Endothelial cell of umbilical vein (primary cell): ENCODE measurements at regions not wholly inside any gene's neighbourhood (a gene's known extent, or its start where the extent isn't known, plus 50 kb on each side); places are given as distances from the start of the nearest gene placed in this dataset.

ENCODE experiments used
- BruUV-seq: library from RNA; stranded (reverse); fragments of 400-500 nt; replicated peaks from 2 replicates; lab custom pipeline; 2021; lab: Mats Ljungman, UMichigan
- CTCF ChIA-PET: fragments of 300-600, 350-600 bp; sonication (Branson Sonifier 250); formaldehyde crosslinking; loops from one replicate; lab custom pipeline; 2021; ENCODE audit warnings: antibody characterized with exemption, inconsistent platforms; lab: Charles Lee
- POLR2A ChIA-PET: fragments of 300-600, 350-600 bp; sonication (Branson Sonifier 250); formaldehyde crosslinking; loops from one replicate; lab custom pipeline; 2021; ENCODE audit warnings: antibody characterized with exemption, inconsistent platforms; lab: Charles Lee
- DNase-seq: peaks from one replicate; pipeline ENCODE4 v3.0.0-alpha.2; 2011; ENCODE audit warnings: low read depth, low spot score
- FAIRE-seq: peaks from 2 replicates; lab custom pipeline; 2011; peaks lifted over from hg19 to GRCh38; lab: Jason Lieb, UNC
- H2AFZ ChIP-seq: 2 replicates; pipeline ENCODE4 v1.6.0; 2012; ENCODE audit warnings: low read depth, low read length, control low read depth, inconsistent platforms
- H3K27ac ChIP-seq: 2 replicates; pipeline ENCODE4 v1.5.1; 2011; ENCODE audit warnings: low read depth, mild to moderate bottlenecking, control low read depth, low read length, moderate library complexity; ENCODE audit not compliant: insufficient read depth
- H3K27me3 ChIP-seq, 2 experiments: 2 replicates each; pipeline versions ENCODE4 v1.6.0 to v1.6.1; 2011; ENCODE audit warnings: low read length in 2 of 2, mixed read lengths in 1 of 2; ENCODE audit not compliant: control insufficient read depth in 2 of 2, insufficient read depth in 2 of 2
- H3K36me3 ChIP-seq, 2 experiments: 2 replicates in 1 of 2; 3 replicates in 1 of 2; pipeline ENCODE4 v1.5.1; 2011; ENCODE audit warnings: low read length in 2 of 2, mild to moderate bottlenecking in 1 of 2, moderate library complexity in 1 of 2; ENCODE audit not compliant: control insufficient read depth in 2 of 2, insufficient read depth in 2 of 2; ENCODE audit errors: extremely low read depth in 1 of 2
- H3K4me1 ChIP-seq: 3 replicates; pipeline ENCODE4 v1.5.1; 2011; ENCODE audit warnings: mild to moderate bottlenecking, low read length; ENCODE audit not compliant: control insufficient read depth, insufficient read depth; ENCODE audit errors: extremely low read depth
- H3K4me2 ChIP-seq: 2 replicates; pipeline ENCODE4 v1.6.1; 2011; ENCODE audit warnings: low read length, control low read depth, mixed read lengths; ENCODE audit not compliant: insufficient read depth
- H3K4me3 ChIP-seq, 3 experiments: fragments of 200-600 bp in 1 of 3; sonication (generic), shearing (Covaris generic) in 1 of 3; replicated peaks in 1 of 3; 2 replicates each; pipeline ENCODE4 v1.5.1; 2011 to 2016; ENCODE audit warnings: control low read depth in 3 of 3, low read length in 3 of 3, mild to moderate bottlenecking in 2 of 3, inconsistent platforms in 1 of 3, low read depth in 1 of 3, moderate library complexity in 1 of 3; ENCODE audit not compliant: insufficient read depth in 1 of 3
- H3K79me2 ChIP-seq: 2 replicates; pipeline ENCODE4 v1.6.0; 2012; ENCODE audit warnings: low read length, inconsistent platforms; ENCODE audit not compliant: control insufficient read depth, insufficient read depth
- H3K9ac ChIP-seq: replicated peaks from 2 replicates; pipeline ENCODE3; 2011; ENCODE audit warnings: low read length, control low read depth; ENCODE audit not compliant: insufficient read depth; ENCODE audit errors: extremely low read depth
- H3K9me1 ChIP-seq: replicated peaks from 3 replicates; pipeline ENCODE4 v1.6.0; 2011; ENCODE audit warnings: mild to moderate bottlenecking, low read length; ENCODE audit not compliant: control insufficient read depth, insufficient read depth; ENCODE audit errors: extremely low read depth
- H3K9me3 ChIP-seq: replicated peaks from 2 replicates; pipeline ENCODE4 v1.5.1; 2012; ENCODE audit warnings: low read length, inconsistent platforms; ENCODE audit not compliant: control insufficient read depth, insufficient read depth
- H4K20me1 ChIP-seq: replicated peaks from 2 replicates; pipeline ENCODE3; 2011; ENCODE audit warnings: mild to moderate bottlenecking, low read length; ENCODE audit not compliant: control insufficient read depth, insufficient read depth; ENCODE audit errors: extremely low read depth
- FOS ChIP-seq: IDR thresholded peaks from 2 replicates; pipeline ENCODE4 v1.6.1; 2011; ENCODE audit warnings: mild to moderate bottlenecking, low read length, moderate library complexity, borderline replicate concordance; ENCODE audit not compliant: insufficient read depth
- GATA2 ChIP-seq: IDR thresholded peaks from 2 replicates; pipeline ENCODE4 v1.7.0; 2011; ENCODE audit warnings: low read depth, mild to moderate bottlenecking, moderate library complexity, mixed read lengths, low read length; ENCODE audit not compliant: insufficient read length, insufficient read depth
- JUN ChIP-seq: IDR thresholded peaks from 2 replicates; pipeline ENCODE4 v1.6.1; 2011; ENCODE audit warnings: borderline replicate concordance, low read depth; ENCODE audit not compliant: insufficient read length, insufficient read depth
- POLR2A ChIP-seq: IDR thresholded peaks from 2 replicates; pipeline ENCODE4 v1.6.1; 2012; ENCODE audit warnings: low read depth, mild to moderate bottlenecking, control low read depth, low read length
- POLR2AphosphoS5 ChIP-seq: IDR thresholded peaks from 2 replicates; pipeline ENCODE4 v1.6.1; 2012; ENCODE audit warnings: low read depth, mild to moderate bottlenecking, control low read depth, low read length, moderate library complexity; ENCODE audit not compliant: insufficient read depth
- dilution Hi-C: fragments of 300-500 bp; cut with MboI; formaldehyde crosslinking; loops from one replicate; pipeline ENCODE4 v1.15.0; 2019; ENCODE audit warnings: low sequenced_read_pairs; ENCODE audit not compliant: extremely low pct_ligation_motif_present
- intact Hi-C: fragments of 100-400 bp; cut with micrococcal nuclease; formaldehyde crosslinking; loops from one replicate; pipeline ENCODE4 v1.10.0; 2022
- TF ChIP-seq, protein P1 (sequence below): IDR thresholded peaks from 2 replicates; pipeline ENCODE4 v1.6.1; 2011; ENCODE audit not compliant: insufficient read depth, insufficient read length
- TF ChIP-seq, protein P2 (sequence below), 2 donors: IDR thresholded peaks; 1 replicate in 1 of 2; 2 replicates in 1 of 2; pipeline ENCODE4 v1.5.1; 2011; ENCODE audit warnings: low read length in 2 of 2, mild to moderate bottlenecking in 2 of 2, moderate library complexity in 2 of 2, control low read depth in 1 of 2, inconsistent platforms in 1 of 2, low read depth in 1 of 2; ENCODE audit not compliant: insufficient read depth in 1 of 2; ENCODE audit errors: extremely low read depth in 1 of 2

DNA sequence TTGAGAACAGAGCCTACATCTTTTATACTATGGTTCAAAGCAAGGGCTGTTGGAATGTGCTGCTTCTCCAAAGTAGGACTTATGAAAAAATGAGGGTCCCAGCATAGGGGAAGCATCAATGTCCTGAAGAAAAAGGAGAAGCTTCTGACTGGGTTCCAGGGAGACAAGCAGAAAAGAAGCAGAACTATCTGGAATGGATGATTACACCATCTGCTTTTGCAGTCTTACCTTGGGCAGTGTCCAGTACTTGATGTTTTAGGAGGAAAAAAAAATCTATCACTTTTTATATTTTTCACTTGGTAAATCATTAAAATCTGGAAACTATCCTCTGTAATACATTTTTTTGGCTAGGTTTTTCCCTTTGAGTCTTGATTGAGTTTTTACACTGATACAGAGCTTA lies 57.9 kb upstream of the DPH6 start:
- no peak for FAIRE-seq

DNA sequence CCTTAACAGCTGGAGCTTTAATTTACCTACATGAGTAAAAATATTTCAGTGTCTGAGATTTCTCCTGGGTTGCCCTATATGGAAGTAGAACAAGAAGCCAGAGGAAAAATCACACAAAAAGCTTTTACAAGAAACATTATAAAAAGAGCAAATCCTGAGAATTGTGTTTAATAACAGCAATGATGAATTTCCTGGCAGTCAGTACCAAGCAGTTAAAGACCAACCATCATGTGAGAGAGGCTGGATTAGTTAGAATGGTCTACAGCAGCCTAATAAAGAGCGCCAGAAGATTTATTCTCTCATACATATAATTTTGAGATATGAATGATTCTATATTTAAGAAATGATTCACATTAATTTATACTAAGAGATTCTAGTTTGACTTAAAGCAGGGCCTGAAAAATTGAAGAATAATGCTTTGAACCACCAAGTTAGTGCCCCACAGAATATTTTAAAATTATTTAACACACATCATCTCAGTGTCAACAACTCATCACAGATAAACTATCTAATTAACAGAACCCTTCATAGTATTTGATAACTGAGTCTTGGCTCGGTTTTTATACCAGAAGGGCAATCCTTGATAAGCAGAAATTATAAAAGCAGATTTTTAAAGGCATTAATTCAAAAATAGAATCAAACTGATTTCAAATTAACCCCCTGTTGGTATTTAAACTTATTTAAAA lies 59.9 kb upstream of the DPH6 start:
- no peak overlapping the region for H3K27ac ChIP-seq
- FAIRE-seq (no peak), DNase-seq (no peak)
- TF ChIP-seq, protein P1, sequence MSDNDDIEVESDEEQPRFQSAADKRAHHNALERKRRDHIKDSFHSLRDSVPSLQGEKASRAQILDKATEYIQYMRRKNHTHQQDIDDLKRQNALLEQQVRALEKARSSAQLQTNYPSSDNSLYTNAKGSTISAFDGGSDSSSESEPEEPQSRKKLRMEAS = no peak
- TF ChIP-seq FOS (no peak), GATA2 (no peak), JUN (no peak), POLR2AphosphoS5 (no peak), POLR2A (no peak)
- TF ChIP-seq, protein P2, sequence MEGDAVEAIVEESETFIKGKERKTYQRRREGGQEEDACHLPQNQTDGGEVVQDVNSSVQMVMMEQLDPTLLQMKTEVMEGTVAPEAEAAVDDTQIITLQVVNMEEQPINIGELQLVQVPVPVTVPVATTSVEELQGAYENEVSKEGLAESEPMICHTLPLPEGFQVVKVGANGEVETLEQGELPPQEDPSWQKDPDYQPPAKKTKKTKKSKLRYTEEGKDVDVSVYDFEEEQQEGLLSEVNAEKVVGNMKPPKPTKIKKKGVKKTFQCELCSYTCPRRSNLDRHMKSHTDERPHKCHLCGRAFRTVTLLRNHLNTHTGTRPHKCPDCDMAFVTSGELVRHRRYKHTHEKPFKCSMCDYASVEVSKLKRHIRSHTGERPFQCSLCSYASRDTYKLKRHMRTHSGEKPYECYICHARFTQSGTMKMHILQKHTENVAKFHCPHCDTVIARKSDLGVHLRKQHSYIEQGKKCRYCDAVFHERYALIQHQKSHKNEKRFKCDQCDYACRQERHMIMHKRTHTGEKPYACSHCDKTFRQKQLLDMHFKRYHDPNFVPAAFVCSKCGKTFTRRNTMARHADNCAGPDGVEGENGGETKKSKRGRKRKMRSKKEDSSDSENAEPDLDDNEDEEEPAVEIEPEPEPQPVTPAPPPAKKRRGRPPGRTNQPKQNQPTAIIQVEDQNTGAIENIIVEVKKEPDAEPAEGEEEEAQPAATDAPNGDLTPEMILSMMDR (IDR thresholded peaks at IDR 0.05; ENCODE audit: extremely low read depth in 1 of 2, insufficient read depth in 1 of 2, low read depth in 1 of 2, low read length in 2 of 2) = no peak
- H3K9me3 ChIP-seq = no peaks in the 10 kb centered on the region
- no peaks in the 10 kb centered on the region for H3K36me3 ChIP-seq
- dilution Hi-C loops = no loop called here
- BruUV-seq = no TSS peak
- ChIA-PET POLR2A (no interaction called here), CTCF (interaction anchor here (1.0 to 1.6 kb wide), 4 partner anchors 10 to 67 kb away, joined by 3 to 5 read pairs (median 4); no protein-coding TSS in a partner anchor)
- no peak overlapping the region for H2AFZ ChIP-seq
- no peaks in the 10 kb centered on the region for H3K4me1 ChIP-seq
- intact Hi-C loops = no loop called here
- no peak overlapping the region for H3K4me2 ChIP-seq
- H4K20me1 ChIP-seq = no peaks in the 10 kb centered on the region
- H3K9me1 ChIP-seq = no peaks in the 10 kb centered on the region
- H3K27me3 ChIP-seq = no peaks in the 10 kb centered on the region
- no peaks in the 10 kb centered on the region for H3K79me2 ChIP-seq
- H3K9ac ChIP-seq = no peak overlapping the region
- no peak overlapping the region for H3K4me3 ChIP-seq

More for the DNA sequence above, 57.9 kb upstream of the DPH6 start:
- no peak overlapping the region for H3K9ac ChIP-seq
- H3K36me3 ChIP-seq = no peaks in the 10 kb centered on the region
- no peaks in the 10 kb centered on the region for H3K79me2 ChIP-seq
- no peaks in the 10 kb centered on the region for H3K9me1 ChIP-seq
- no peak for DNase-seq
- no peak overlapping the region for H3K4me3 ChIP-seq
- H3K27ac ChIP-seq = no peak overlapping the region
- TF ChIP-seq POLR2AphosphoS5 (no peak), POLR2A (no peak), FOS (no peak)
- TF ChIP-seq, protein P2 (IDR thresholded peaks at IDR 0.05; ENCODE audit: extremely low read depth in 1 of 2, insufficient read depth in 1 of 2, low read depth in 1 of 2, low read length in 2 of 2) = no peak
- ChIA-PET CTCF (no interaction called here), POLR2A (no interaction called here)
- dilution Hi-C loops = no loop called here
- no peaks in the 10 kb centered on the region for H3K27me3 ChIP-seq
- no peaks in the 10 kb centered on the region for H4K20me1 ChIP-seq
- no peaks in the 10 kb centered on the region for H3K4me1 ChIP-seq
- intact Hi-C loops = no loop called here
- no peak overlapping the region for H3K4me2 ChIP-seq
- no peaks in the 10 kb centered on the region for H3K9me3 ChIP-seq
- no peak overlapping the region for H2AFZ ChIP-seq
- BruUV-seq = no TSS peak
